ENCODE measurements at regions not wholly inside any gene's neighbourhood (a gene's known extent, or its start where the extent isn't known, plus 50 kb on each side); places are given as distances from the start of the nearest gene placed in this dataset.

- no TSS peak for BruUV-seq (replicated peaks)
- Histone ChIP-seq H3K36me3 (ENCODE audit: control insufficient read depth, insufficient read depth, low read length) (no peaks in the 10 kb centered on the region), H3K27me3 (replicated peaks; ENCODE audit: control insufficient read depth, insufficient read depth, low read length) (no peaks in the 10 kb centered on the region), H3K4me3 (ENCODE audit: low read depth, low read length) (no peak overlapping the region), H3K4me1 (no peaks in the 10 kb centered on the region), H3K9me3 (no peaks in the 10 kb centered on the region)
- DNase-seq = no peak
- POLR2A ChIA-PET = no interaction called here
- Mint-ChIP-seq H3K27ac (ENCODE audit: unreplicated experiment) (no peak overlapping the region), H3K4me1 (ENCODE audit: low read depth, unreplicated experiment) (no peaks in the 10 kb centered on the region), H3K36me3 (ENCODE audit: insufficient read depth, unreplicated experiment) (no peaks in the 10 kb centered on the region), H3K27me3 (ENCODE audit: insufficient read depth, unreplicated experiment) (peaks cover 7% of the 10 kb centered on the region), H3K4me3 (ENCODE audit: unreplicated experiment) (no peak overlapping the region), H3K9me3 (ENCODE audit: unreplicated experiment) (peaks cover 12% of the 10 kb centered on the region)
- intact Hi-C loops (cut with micrococcal nuclease; ENCODE audit: unreplicated experiment) = no loop called here
- TF ChIP-seq, protein P1, sequence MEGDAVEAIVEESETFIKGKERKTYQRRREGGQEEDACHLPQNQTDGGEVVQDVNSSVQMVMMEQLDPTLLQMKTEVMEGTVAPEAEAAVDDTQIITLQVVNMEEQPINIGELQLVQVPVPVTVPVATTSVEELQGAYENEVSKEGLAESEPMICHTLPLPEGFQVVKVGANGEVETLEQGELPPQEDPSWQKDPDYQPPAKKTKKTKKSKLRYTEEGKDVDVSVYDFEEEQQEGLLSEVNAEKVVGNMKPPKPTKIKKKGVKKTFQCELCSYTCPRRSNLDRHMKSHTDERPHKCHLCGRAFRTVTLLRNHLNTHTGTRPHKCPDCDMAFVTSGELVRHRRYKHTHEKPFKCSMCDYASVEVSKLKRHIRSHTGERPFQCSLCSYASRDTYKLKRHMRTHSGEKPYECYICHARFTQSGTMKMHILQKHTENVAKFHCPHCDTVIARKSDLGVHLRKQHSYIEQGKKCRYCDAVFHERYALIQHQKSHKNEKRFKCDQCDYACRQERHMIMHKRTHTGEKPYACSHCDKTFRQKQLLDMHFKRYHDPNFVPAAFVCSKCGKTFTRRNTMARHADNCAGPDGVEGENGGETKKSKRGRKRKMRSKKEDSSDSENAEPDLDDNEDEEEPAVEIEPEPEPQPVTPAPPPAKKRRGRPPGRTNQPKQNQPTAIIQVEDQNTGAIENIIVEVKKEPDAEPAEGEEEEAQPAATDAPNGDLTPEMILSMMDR (IDR thresholded peaks at IDR 0.05; ENCODE audit: insufficient read depth in 1 of 2, low read depth in 1 of 2, low read length in 1 of 2, severe bottlenecking in 1 of 2, unreplicated experiment in 1 of 2) = no peak
- CTCF ChIA-PET = no interaction called here
Measured at GRCh38 chr6:169159331-169159730, 94.3 kb downstream of the THBS2 start.

DNA sequence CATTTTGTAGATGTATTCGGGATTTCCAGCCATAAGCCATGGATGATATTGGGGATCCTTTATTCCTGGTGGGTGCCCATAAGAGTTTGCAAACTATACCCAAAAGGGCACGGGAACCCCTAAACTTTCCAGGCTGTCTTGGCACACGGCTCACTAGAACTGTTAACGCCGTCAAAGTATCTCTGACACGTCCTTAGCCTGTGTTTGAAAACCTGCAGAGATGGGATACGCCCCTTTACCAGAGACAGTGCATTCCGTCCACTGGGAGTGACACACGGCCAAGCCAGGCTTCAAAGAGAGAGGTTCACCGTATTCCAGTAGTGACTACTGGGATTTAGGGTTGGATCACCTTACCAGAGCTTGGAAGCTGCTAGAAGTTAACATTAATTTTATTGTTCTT is 95.0 kb downstream of the THBS2 start:
- Histone ChIP-seq H3K4me1 (no peaks in the 10 kb centered on the region), H3K36me3 (ENCODE audit: control insufficient read depth, insufficient read depth, low read length) (no peaks in the 10 kb centered on the region), H3K27me3 (replicated peaks; ENCODE audit: control insufficient read depth, insufficient read depth, low read length) (no peaks in the 10 kb centered on the region), H3K4me3 (ENCODE audit: low read depth, low read length) (no peak overlapping the region), H3K9me3 (no peaks in the 10 kb centered on the region)
- Mint-ChIP-seq H3K4me3 (ENCODE audit: unreplicated experiment) (no peak overlapping the region), H3K27ac (ENCODE audit: unreplicated experiment) (no peak overlapping the region), H3K27me3 (ENCODE audit: insufficient read depth, unreplicated experiment) (peaks cover 7% of the 10 kb centered on the region), H3K36me3 (ENCODE audit: insufficient read depth, unreplicated experiment) (no peaks in the 10 kb centered on the region), H3K4me1 (ENCODE audit: low read depth, unreplicated experiment) (no peaks in the 10 kb centered on the region), H3K9me3 (ENCODE audit: unreplicated experiment) (peaks cover 12% of the 10 kb centered on the region)
- no peak for DNase-seq
- ChIA-PET POLR2A (no interaction called here), CTCF (no interaction called here)
- intact Hi-C loops (cut with micrococcal nuclease; ENCODE audit: unreplicated experiment) = no loop called here
- TF ChIP-seq, protein P1 (IDR thresholded peaks at IDR 0.05; ENCODE audit: insufficient read depth in 1 of 2, low read depth in 1 of 2, low read length in 1 of 2, severe bottlenecking in 1 of 2, unreplicated experiment in 1 of 2) = no peak
- BruUV-seq (replicated peaks) = no TSS peak

DNA sequence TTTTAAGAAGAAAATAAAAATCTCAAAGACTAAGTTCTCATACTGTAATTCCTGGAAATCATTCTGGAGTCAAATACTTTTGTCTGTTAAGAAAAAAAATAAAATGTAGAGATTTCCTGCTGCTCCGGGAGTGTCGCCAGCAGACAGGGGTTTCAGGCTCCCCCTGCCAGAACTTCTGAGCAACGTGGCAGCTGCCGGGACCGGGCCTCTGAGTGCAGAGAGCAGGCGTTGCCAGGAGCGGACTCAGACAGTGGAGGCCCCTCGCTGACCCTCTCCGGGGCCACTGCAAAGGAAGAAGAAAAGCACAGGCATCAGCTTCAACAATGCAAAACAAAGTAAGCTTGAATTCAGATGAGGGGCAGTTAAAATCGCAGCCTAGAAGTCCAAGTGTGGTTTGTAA is 95.5 kb downstream of the THBS2 start:
- H3K27ac Mint-ChIP-seq (ENCODE audit: unreplicated experiment) = no peak overlapping the region
- no peaks in the 10 kb centered on the region for H3K36me3 Mint-ChIP-seq (ENCODE audit: insufficient read depth, unreplicated experiment)
- ChIA-PET POLR2A (no interaction called here), CTCF (no interaction called here)
- H3K9me3 ChIP-seq = no peaks in the 10 kb centered on the region
- no peaks in the 10 kb centered on the region for H3K4me1 Mint-ChIP-seq (ENCODE audit: low read depth, unreplicated experiment)
- TF ChIP-seq, protein P1 (IDR thresholded peaks at IDR 0.05; ENCODE audit: insufficient read depth in 1 of 2, low read depth in 1 of 2, low read length in 1 of 2, severe bottlenecking in 1 of 2, unreplicated experiment in 1 of 2) = no peak
- no peak for DNase-seq
- no peaks in the 10 kb centered on the region for H3K27me3 ChIP-seq (replicated peaks; ENCODE audit: control insufficient read depth, insufficient read depth, low read length)
- H3K36me3 ChIP-seq (ENCODE audit: control insufficient read depth, insufficient read depth, low read length) = no peaks in the 10 kb centered on the region
- H3K9me3 Mint-ChIP-seq (ENCODE audit: unreplicated experiment) = peaks cover 12% of the 10 kb centered on the region
- no peak overlapping the region for H3K4me3 Mint-ChIP-seq (ENCODE audit: unreplicated experiment)
- BruUV-seq (replicated peaks) = no TSS peak
- H3K4me1 ChIP-seq = no peaks in the 10 kb centered on the region
- H3K27me3 Mint-ChIP-seq (ENCODE audit: insufficient read depth, unreplicated experiment) = peaks cover 7% of the 10 kb centered on the region
- no peak overlapping the region for H3K4me3 ChIP-seq (ENCODE audit: low read depth, low read length)
- intact Hi-C loops (cut with micrococcal nuclease; ENCODE audit: unreplicated experiment) = no loop called here
